NCI-H2227 treated with DMSO at 0.1 percent for 48 hours (cell line): ENCODE measurements at regions not wholly inside any gene's neighbourhood (a gene's known extent, or its start where the extent isn't known, plus 50 kb on each side); places are given as distances from the start of the nearest gene placed in this dataset.

Experiments
- DNase-seq: peaks from one replicate; lab custom pipeline; 2025; lab: John Stamatoyannopoulos, UW

GRCh38 chr15:60057554-60057953 lies 53.4 kb downstream of the FOXB1 start:
- DNase-seq = no peak

GRCh38 chr15:60059186-60059585 lies 55.1 kb downstream of the FOXB1 start:
- DNase-seq = no peak

- no peak for DNase-seq
Measured at GRCh38 chr15:60061758-60062157, 57.6 kb downstream of the FOXB1 start.

- DNase-seq = no peak
Measured at GRCh38 chr15:60062826-60063225, 58.7 kb downstream of the FOXB1 start.

GRCh38 chr15:60065951-60066350 lies 61.8 kb downstream of the FOXB1 start:
- DNase-seq = no peak

- no peak for DNase-seq
Measured at GRCh38 chr15:60070838-60071493, 66.9 kb downstream of the FOXB1 start.

- DNase-seq = no peak
Measured at GRCh38 chr15:60072826-60073465, 68.8 kb downstream of the FOXB1 start.

GRCh38 chr15:60073466-60073840 lies 69.3 kb downstream of the FOXB1 start:
- no peak for DNase-seq

- peak; percentile 18 for DNase-seq
Measured at GRCh38 chr15:60074181-60074885, 70.2 kb downstream of the FOXB1 start.

- DNase-seq = no peak
Measured at GRCh38 chr15:60076045-60076444, 71.9 kb downstream of the FOXB1 start.

GRCh38 chr15:60076582-60077276 lies 72.6 kb downstream of the FOXB1 start:
- DNase-seq = no peak

GRCh38 chr15:60077581-60078359 lies 73.7 kb downstream of the FOXB1 start:
- DNase-seq = no peak

- no peak for DNase-seq
Measured at GRCh38 chr15:60079210-60079609, 75.1 kb downstream of the FOXB1 start.

GRCh38 chr15:60081976-60082375 lies 77.9 kb downstream of the FOXB1 start:
- no peak for DNase-seq

- DNase-seq = no peak
Measured at GRCh38 chr15:60083318-60083717, 79.2 kb downstream of the FOXB1 start.

- DNase-seq = no peak
Measured at GRCh38 chr15:60086681-60087429, 82.7 kb downstream of the FOXB1 start.

GRCh38 chr15:60087561-60087960 lies 83.5 kb downstream of the FOXB1 start:
- DNase-seq = no peak

GRCh38 chr15:60090747-60091146 lies 86.6 kb downstream of the FOXB1 start:
- no peak for DNase-seq

GRCh38 chr15:60091157-60091556 lies 87.0 kb downstream of the FOXB1 start:
- no peak for DNase-seq

- no peak for DNase-seq
Measured at GRCh38 chr15:60091911-60092310, 87.8 kb downstream of the FOXB1 start.
